IPS-20b (cell line): ENCODE measurements at regions not wholly inside any gene's neighbourhood (a gene's known extent, or its start where the extent isn't known, plus 50 kb on each side); places are given as distances from the start of the nearest gene placed in this dataset.
A peak's percentile ranks its signal among the peaks of the same experiment; 100 is the strongest.

Experiments
- H3K27ac ChIP-seq: one replicate; pipeline ENCODE4 v1.5.1; 2013; ENCODE audit warnings: low read length
- H3K27me3 ChIP-seq: 2 replicates; pipeline ENCODE4 v1.6.1; 2013; ENCODE audit warnings: mild to moderate bottlenecking, low read length, inconsistent platforms; ENCODE audit not compliant: insufficient read depth
- H3K36me3 ChIP-seq: 2 replicates; pipeline ENCODE4 v1.6.1; 2013; ENCODE audit warnings: low read depth, mild to moderate bottlenecking, inconsistent platforms, low read length, moderate library complexity; ENCODE audit not compliant: insufficient read depth
- H3K4me1 ChIP-seq: 2 replicates; pipeline ENCODE4 v1.6.1; 2013; ENCODE audit warnings: mild to moderate bottlenecking, control low read depth, inconsistent platforms, low read length, moderate library complexity; ENCODE audit not compliant: insufficient read depth
- H3K4me3 ChIP-seq: 2 replicates; pipeline ENCODE4 v1.5.1; 2013; ENCODE audit warnings: mild to moderate bottlenecking, low read length, inconsistent platforms
- H3K9ac ChIP-seq: 2 replicates; pipeline ENCODE4 v1.6.1; 2013; ENCODE audit warnings: low read depth, mild to moderate bottlenecking, inconsistent platforms, low read length, moderate library complexity
- H3K9me3 ChIP-seq: 2 replicates; pipeline ENCODE4 v1.6.1; 2013; ENCODE audit warnings: mild to moderate bottlenecking, low read depth, low read length, inconsistent platforms; ENCODE audit not compliant: insufficient read depth

DNA sequence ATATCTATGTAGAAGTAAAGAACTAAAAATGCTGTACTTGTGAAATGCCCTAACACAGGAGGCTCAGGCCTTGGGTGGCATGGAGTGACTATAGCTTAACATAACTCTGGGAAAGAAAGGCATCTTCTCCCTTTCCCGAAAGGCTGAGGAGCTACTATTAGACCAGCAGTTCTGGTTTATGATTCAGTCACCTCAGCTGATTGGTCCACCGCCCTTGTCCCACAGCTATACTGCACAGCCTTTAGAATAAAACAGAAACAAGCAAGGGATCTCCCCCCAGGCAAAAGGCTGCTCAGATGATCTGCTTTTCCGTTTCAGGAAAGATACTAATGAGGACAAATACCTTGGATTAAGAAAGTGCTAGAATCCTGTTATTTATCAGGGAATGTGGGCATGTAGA, 171.3 kb downstream of the SNCA start:
- Histone ChIP-seq H3K27me3 (no peaks in the 10 kb centered on the region), H3K27ac (no peak overlapping the region), H3K4me3 (no peak overlapping the region), H3K9me3 (no peaks in the 10 kb centered on the region), H3K9ac (no peak overlapping the region), H3K36me3 (no peaks in the 10 kb centered on the region), H3K4me1 (no peaks in the 10 kb centered on the region)

DNA sequence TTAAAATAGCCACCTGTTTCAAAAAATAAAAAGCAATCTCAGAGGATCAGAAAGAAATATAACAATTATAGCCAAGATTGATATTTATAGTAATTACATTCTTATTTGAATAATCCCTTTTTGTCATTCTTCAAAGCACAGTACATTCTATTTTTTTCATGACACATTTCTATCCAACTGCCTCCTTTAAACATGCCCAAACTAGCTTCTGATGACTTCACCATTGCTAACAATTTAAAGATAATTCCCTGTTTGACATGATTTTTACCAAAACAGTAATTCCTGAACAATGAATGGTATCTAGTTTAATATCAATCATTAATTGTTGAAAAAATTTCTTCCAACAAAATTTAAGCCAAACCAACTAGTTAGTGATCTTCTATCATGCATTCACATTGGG, 172.4 kb downstream of the SNCA start:
- H3K36me3 ChIP-seq: no peaks in the 10 kb centered on the region
- no peaks in the 10 kb centered on the region for H3K4me1 ChIP-seq
- H3K27ac ChIP-seq: no peak overlapping the region

GRCh38 chr4:89661173-89661899, 175.6 kb downstream of the SNCA start:
- Histone ChIP-seq H3K4me1 (no peaks in the 10 kb centered on the region), H3K27me3 (no peaks in the 10 kb centered on the region), H3K9me3 (no peaks in the 10 kb centered on the region), H3K9ac (no peak overlapping the region), H3K27ac (no peak overlapping the region), H3K36me3 (no peaks in the 10 kb centered on the region), H3K4me3 (no peak overlapping the region)

More for the DNA sequence above, 172.4 kb downstream of the SNCA start:
- no peaks in the 10 kb centered on the region for H3K9me3 ChIP-seq
- H3K27me3 ChIP-seq: no peaks in the 10 kb centered on the region
- no peak overlapping the region for H3K9ac ChIP-seq
- no peak overlapping the region for H3K4me3 ChIP-seq

DNA sequence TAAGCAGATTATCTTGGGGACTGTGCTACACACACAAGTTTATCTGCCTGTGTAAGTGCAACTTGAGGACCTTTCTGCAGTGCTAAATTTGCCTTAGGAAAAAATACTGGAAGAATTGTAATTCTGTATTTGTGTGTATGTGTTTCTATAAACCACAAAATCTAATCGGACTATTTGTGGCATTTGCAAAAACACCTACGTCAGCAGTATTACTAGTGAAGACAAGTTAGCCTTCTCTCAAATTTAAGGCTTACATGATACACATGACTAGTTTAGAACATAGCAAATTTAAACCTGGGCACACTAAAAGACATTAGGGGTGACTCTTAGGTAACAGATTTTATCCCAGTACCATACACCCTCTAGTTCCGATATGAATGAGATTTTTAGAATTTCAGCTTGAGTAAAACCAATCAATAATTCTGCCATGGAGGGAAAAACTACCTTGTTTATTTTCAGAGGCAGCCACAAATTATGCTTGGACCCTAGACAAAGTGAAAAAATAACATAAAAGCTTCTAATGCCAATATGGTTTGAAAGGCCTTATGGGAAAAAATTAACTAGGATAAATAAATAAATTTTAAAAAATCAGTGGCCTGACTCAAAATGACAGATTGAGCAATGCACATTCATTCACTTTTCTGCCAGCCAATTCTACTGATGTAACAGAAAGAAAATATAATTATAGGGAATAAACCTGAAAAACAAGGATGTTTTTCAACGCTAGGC, 176.4 kb downstream of the SNCA start:
- Histone ChIP-seq H3K36me3 (no peaks in the 10 kb centered on the region), H3K4me1 (no peaks in the 10 kb centered on the region), H3K9ac (no peak overlapping the region), H3K4me3 (no peak overlapping the region), H3K27me3 (no peaks in the 10 kb centered on the region), H3K27ac (no peak overlapping the region), H3K9me3 (no peaks in the 10 kb centered on the region)

DNA sequence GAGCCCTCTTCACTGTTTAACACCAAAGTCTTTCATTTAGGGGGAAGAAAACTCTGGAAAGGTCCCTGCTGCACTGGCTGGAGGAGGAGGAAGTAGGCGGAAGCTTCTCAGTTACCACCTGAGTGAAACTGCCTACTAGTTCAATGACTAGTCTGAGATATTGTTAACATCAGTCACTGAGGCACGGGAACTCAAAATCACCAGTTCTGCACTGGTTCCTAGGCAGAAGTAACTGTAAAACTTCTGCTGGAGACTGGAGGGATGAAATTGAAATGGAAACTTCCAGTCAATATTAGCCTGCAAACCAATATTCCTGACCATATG, 178.3 kb downstream of the SNCA start:
- Histone ChIP-seq H3K4me3 (no peak overlapping the region), H3K27me3 (no peaks in the 10 kb centered on the region), H3K27ac (no peak overlapping the region), H3K9me3 (no peaks in the 10 kb centered on the region), H3K36me3 (no peaks in the 10 kb centered on the region), H3K9ac (no peak overlapping the region), H3K4me1 (no peaks in the 10 kb centered on the region)

DNA sequence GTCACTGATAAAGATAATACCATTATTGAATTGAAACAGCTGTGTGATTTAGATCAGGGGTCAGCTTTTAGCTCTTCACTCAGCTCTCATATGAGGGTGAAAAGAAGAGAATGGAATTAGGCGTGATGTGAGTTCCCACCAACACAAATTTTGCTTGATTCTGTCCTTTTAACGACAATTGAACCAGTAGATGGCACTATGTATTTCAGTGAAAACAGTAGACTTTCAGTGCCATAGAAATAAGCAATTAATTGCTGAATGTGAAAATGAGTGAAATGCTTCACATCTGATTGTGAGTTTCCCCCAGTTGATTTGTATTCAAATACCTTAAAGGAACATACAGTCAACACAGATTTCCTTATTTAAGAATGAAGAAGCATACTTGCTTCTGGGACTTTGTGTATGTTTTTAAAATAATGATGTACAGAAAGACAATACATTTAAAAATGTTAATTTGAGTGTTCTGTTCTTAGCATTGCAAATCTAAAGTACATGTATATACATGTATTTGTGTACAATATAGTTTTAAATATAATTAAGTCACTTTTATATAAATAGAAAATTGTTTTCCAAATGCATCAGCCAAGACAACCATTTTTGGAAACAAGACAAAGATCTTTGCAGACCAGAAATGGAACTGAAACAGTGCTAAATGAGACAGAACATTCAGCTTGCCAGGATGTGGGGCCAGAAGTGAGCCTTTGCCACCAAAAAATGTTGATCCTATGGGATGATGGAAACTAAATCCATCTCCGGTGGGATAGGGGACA, 178.8 kb downstream of the SNCA start:
- Histone ChIP-seq H3K4me1 (no peaks in the 10 kb centered on the region), H3K9ac (no peak overlapping the region), H3K27me3 (no peaks in the 10 kb centered on the region), H3K4me3 (no peak overlapping the region), H3K36me3 (no peaks in the 10 kb centered on the region), H3K9me3 (no peaks in the 10 kb centered on the region), H3K27ac (no peak overlapping the region)

DNA sequence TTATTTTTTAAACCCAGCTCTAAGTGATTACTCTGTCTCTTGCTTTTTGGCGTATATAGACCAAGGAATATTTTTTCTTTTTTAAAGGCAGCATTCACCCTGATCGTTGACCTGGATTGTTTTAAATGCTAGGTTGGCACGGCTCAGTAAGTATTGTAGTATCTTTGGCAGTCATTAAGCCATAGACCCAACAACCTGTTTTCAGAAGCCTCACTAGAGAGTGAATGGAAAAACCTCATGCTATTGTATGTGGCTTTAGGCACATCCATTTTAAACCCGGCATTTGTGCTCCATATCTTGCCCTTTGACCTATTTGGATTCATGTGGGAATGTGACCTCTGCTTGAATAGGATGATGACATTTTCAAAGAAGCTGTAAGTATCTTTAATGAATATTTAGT, 183.9 kb downstream of the SNCA start:
- Histone ChIP-seq H3K9me3 (no peaks in the 10 kb centered on the region), H3K9ac (no peak overlapping the region), H3K27me3 (no peaks in the 10 kb centered on the region), H3K4me3 (no peak overlapping the region), H3K4me1 (no peaks in the 10 kb centered on the region), H3K36me3 (no peaks in the 10 kb centered on the region), H3K27ac (no peak overlapping the region)

DNA sequence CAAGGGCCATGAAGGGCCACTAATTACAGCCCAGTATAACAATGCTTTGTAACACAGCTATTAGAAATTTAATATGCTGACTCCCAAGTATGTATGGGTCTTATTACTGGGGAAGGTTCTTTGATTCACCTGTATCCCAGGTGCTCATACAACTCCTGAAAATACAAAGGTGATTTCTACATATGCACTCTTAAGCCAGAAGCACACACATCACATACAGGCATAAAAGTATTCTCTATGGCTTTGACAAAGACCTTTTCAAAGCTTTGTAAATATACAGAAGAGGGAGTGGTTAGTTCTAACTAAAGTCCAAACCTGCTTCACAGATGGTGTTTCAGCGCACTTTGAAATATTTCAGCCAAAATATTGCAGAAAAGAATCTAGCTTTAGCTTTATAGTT, 191.5 kb downstream of the SNCA start:
- H3K9me3 ChIP-seq: no peaks in the 10 kb centered on the region

DNA sequence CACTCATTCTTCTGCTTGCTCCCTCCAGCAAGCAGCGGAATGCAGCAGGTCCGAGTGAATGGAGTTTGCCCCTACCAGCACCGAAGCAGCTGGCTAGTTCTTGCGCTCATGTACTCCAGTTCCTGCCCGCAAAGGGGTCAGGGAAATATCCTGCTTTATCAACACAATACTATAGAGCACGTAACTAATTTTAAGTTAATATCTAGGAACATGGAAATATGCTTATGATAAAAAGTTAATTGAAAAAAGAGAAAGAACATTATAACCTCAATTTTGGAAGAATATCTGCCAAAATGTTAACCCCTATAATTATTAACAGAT, 195.6 kb downstream of the SNCA start:
- Histone ChIP-seq H3K9ac (no peak overlapping the region), H3K4me1 (peaks cover 4% of the 10 kb centered on the region; the same call in 1 of the 2 replicates), H3K27me3 (no peaks in the 10 kb centered on the region), H3K4me3 (0 out of 2 replicates have a peak overlapping the region, but pooled peaks have one; percentile 27), H3K27ac (no peak overlapping the region), H3K9me3 (no peaks in the 10 kb centered on the region), H3K36me3 (no peaks in the 10 kb centered on the region)

More for the DNA sequence above, 191.5 kb downstream of the SNCA start:
- no peak overlapping the region for H3K4me3 ChIP-seq
- no peak overlapping the region for H3K9ac ChIP-seq
- H3K36me3 ChIP-seq: no peaks in the 10 kb centered on the region
- no peaks in the 10 kb centered on the region for H3K27me3 ChIP-seq
- H3K27ac ChIP-seq: no peak overlapping the region
- peaks cover 4% of the 10 kb centered on the region; the same call in 1 of the 2 replicates for H3K4me1 ChIP-seq

DNA sequence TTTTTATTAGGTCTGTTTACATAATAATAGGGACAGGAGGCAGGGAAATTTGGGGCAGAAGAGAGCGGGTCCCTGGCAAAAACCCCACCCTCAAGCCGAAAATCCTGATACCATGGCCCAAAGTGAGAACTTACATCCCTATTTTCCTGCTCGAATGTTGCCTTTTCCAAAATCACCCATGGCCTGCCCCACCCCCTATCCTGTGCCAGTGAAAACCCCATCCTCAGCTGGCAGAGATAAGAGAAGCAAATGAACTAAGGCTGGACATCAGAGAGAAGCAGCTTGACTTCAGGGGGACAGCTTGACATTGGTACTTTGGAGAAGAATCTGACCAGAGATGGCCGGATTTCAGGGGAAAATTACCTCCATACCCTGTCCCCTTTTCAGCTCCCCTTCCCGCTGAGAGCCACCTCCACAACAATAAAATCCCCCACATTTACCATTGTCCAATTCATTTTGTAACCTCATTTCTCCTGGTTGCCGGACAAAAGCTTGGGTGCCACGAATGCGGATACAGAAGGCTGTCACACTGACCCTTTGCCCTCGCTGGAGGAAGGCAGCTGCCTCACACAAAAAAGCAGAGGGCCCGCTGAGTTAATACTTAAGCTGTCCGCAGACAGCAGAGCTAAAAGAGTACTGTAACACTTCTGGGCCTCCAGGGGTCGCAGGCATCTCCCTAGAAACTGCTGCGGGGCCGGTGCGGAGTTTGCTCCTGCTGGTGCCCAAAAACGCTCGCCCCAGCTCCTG, 196.2 kb downstream of the SNCA start:
- H3K9me3 ChIP-seq: no peaks in the 10 kb centered on the region
- H3K27ac ChIP-seq: no peak overlapping the region
- no peak overlapping the region for H3K9ac ChIP-seq
- H3K4me3 ChIP-seq: 0 out of 2 replicates have a peak overlapping the region, but pooled peaks have one; percentile 27
- peaks cover 4% of the 10 kb centered on the region; the same call in 1 of the 2 replicates for H3K4me1 ChIP-seq
- H3K27me3 ChIP-seq: no peaks in the 10 kb centered on the region
- H3K36me3 ChIP-seq: no peaks in the 10 kb centered on the region

DNA sequence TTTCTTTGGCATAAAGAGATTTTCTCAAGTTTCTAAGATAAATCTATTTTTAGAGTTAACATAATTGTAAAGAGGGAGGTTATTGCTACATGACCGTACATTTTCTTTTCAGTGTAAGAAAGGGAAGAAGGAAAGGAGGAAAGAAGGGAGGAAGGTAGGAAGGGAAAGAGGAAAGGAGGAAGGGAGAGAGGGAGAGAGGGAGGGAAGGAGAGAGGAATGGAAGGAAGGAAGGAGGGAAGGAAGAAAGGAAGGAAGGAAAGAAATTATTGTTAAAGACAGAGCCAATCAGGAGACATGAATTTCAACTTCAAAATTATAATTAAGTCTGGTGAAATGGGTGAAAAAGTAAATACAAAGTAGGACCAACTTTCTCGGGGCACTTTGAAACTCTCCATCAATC, 197.6 kb downstream of the SNCA start:
- H3K27me3 ChIP-seq: no peaks in the 10 kb centered on the region
- no peaks in the 10 kb centered on the region for H3K9me3 ChIP-seq
- no peak overlapping the region for H3K9ac ChIP-seq
- no peak overlapping the region for H3K27ac ChIP-seq
- peaks cover 4% of the 10 kb centered on the region; the same call in 1 of the 2 replicates for H3K4me1 ChIP-seq
- H3K4me3 ChIP-seq: no peak overlapping the region
- H3K36me3 ChIP-seq: no peaks in the 10 kb centered on the region
